OCI-LY7 (cell line): ENCODE measurements at regions not wholly inside any gene's neighbourhood (a gene's known extent, or its start where the extent isn't known, plus 50 kb on each side); places are given as distances from the start of the nearest gene placed in this dataset.
A peak's percentile ranks its signal among the peaks of the same experiment; 100 is the strongest.

Experiments used
- BruUV-seq: library from RNA; stranded (reverse); fragments of 400-500 nt; replicated peaks from 2 replicates; lab custom pipeline; 2021; lab: Mats Ljungman, UMichigan
- CTCF ChIA-PET: fragments of 300-600 bp; sonication (Branson Sonifier 250); formaldehyde crosslinking; loops from one replicate; lab custom pipeline; 2022; ENCODE audit warnings: antibody characterized with exemption; ENCODE audit not compliant: unreplicated experiment; lab: Charles Lee
- POLR2A ChIA-PET: fragments of 300-600 bp; sonication (Branson Sonifier 250); formaldehyde crosslinking; loops from one replicate; lab custom pipeline; 2022; ENCODE audit warnings: antibody characterized with exemption; lab: Charles Lee
- DNase-seq: peaks from one replicate; pipeline ENCODE4 v3.0.0-alpha.2; 2015; ENCODE audit warnings: low spot score
- H2AFZ ChIP-seq: fragments of 200-600 bp; sonication (generic), shearing (Covaris generic); 2 replicates; pipeline ENCODE4 v1.6.1; 2014; ENCODE audit warnings: mild to moderate bottlenecking, antibody characterized with exemption, low read length, moderate library complexity
- H3K27ac ChIP-seq: fragments of 200-600 bp; sonication (generic); 2 replicates; pipeline ENCODE4 v1.5.1; 2014; ENCODE audit warnings: mixed run types, low read depth, mild to moderate bottlenecking, moderate library complexity, low read length, inconsistent platforms; ENCODE audit not compliant: poor library complexity, severe bottlenecking
- H3K36me3 ChIP-seq: fragments of 200-600 bp; sonication (generic); 2 replicates; pipeline ENCODE4 v1.6.1; 2014; ENCODE audit warnings: mild to moderate bottlenecking, antibody characterized with exemption, low read length, moderate library complexity, mixed read lengths; ENCODE audit not compliant: insufficient read depth
- H3K4me1 ChIP-seq: fragments of 200-600 bp; sonication (generic); 2 replicates; pipeline ENCODE4 v1.5.1; 2014; ENCODE audit warnings: mild to moderate bottlenecking, low read length; ENCODE audit not compliant: insufficient read depth, poor library complexity, severe bottlenecking
- H3K4me2 ChIP-seq: fragments of 200-600 bp; sonication (generic); 2 replicates; pipeline ENCODE4 v1.6.1; 2014; ENCODE audit warnings: mild to moderate bottlenecking, low read length
- H3K4me3 ChIP-seq: fragments of 200-600 bp; sonication (generic); 2 replicates; pipeline ENCODE4 v1.5.1; 2014; ENCODE audit warnings: mild to moderate bottlenecking, low read depth, low read length; ENCODE audit not compliant: poor library complexity, severe bottlenecking
- H3K79me2 ChIP-seq: fragments of 200-600 bp; sonication (generic); 2 replicates; pipeline ENCODE4 v1.6.1; 2016; ENCODE audit warnings: low read depth, mild to moderate bottlenecking, low read length, moderate library complexity, mixed read lengths; ENCODE audit not compliant: insufficient read depth
- H3K9me2 ChIP-seq: fragments of 200-600 bp; sonication (generic); 2 replicates; pipeline ENCODE4 v1.6.1; 2016; ENCODE audit warnings: mild to moderate bottlenecking, low read length, mixed read lengths; ENCODE audit not compliant: insufficient read depth
- H3K9me3 ChIP-seq: fragments of 200-600 bp; sonication (generic); 2 replicates; pipeline ENCODE4 v1.6.1; 2014; ENCODE audit warnings: mild to moderate bottlenecking, mixed run types, low read length, mixed read lengths
- H4K20me1 ChIP-seq: fragments of 200-600 bp; sonication (generic); 2 replicates; pipeline ENCODE4 v1.6.1; 2014; ENCODE audit warnings: mild to moderate bottlenecking, antibody characterized with exemption, low read length, moderate library complexity, mixed read lengths; ENCODE audit not compliant: insufficient read depth
- CTCF ChIP-seq: fragments of 200-600 bp; sonication (generic); conservative IDR thresholded peaks from 2 replicates; pipeline ENCODE4 v1.5.1; 2014; ENCODE audit warnings: mild to moderate bottlenecking, antibody characterized with exemption, low read length, moderate library complexity, mixed read lengths
- EZH2phosphoT487 ChIP-seq: fragments of 200-600 bp; sonication (generic); IDR thresholded peaks from 2 replicates; pipeline ENCODE4 v1.6.1; 2018; ENCODE audit warnings: low read depth, borderline replicate concordance, mild to moderate bottlenecking, mixed run types, antibody characterized with exemption, low read length, moderate library complexity, mixed read lengths
- intact Hi-C: fragments of 100-400 bp; cut with micrococcal nuclease; formaldehyde crosslinking; loops from one replicate; pipeline ENCODE4 v1.10.0; 2022; ENCODE audit not compliant: unreplicated experiment

DNA sequence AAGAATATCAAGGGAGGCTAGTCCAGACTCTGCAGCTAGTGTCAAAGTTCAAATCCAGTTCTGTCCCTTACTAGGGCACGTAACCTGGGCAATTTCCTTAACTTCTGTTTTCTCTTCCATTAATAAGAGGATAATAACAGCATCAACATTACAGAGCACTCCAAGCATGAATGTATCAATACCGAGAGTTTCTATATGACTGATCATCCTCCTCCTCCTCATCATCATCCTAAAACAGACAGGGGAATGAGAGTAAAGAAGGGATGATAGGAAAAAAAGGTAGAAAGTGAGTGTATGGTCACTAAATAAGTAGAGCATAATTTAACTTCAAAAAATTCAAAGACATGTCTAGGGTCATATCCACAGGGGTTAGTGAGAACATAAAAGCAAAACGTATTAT lies 171.4 kb downstream of the NDUFA12 start:
- no peaks in the 10 kb centered on the region for H3K9me2 ChIP-seq
- H3K36me3 ChIP-seq, result no peaks in the 10 kb centered on the region
- H3K27ac ChIP-seq, result peak overlapping the region; percentile 97
- no peak for DNase-seq
- H3K4me3 ChIP-seq, result peak overlapping the region; percentile 48
- H3K9me3 ChIP-seq, result peaks cover 7% of the 10 kb centered on the region; the same call in 1 of the 2 replicates
- no peak for TF ChIP-seq EZH2phosphoT487
- no peak for TF ChIP-seq CTCF
- H3K79me2 ChIP-seq, result no peaks in the 10 kb centered on the region
- H3K4me1 ChIP-seq, result peaks cover 49% of the 10 kb centered on the region
- CTCF ChIA-PET, result no interaction called here
- peak overlapping the region; percentile 74 for H3K4me2 ChIP-seq
- POLR2A ChIA-PET, result interaction anchor here (0.6 to 4.1 kb wide), 4 partner anchors 10 to 33 kb away, joined by 3 to 35 read pairs (median 6); no protein-coding TSS in a partner anchor
- H4K20me1 ChIP-seq, result no peaks in the 10 kb centered on the region
- intact Hi-C loops, result no loop called here
- H2AFZ ChIP-seq, result peak overlapping the region; percentile 71; the same call in 1 of the 2 replicates
- no TSS peak for BruUV-seq

GRCh38 chr12:94831081-94831751 lies 172.3 kb downstream of the NDUFA12 start:
- Histone ChIP-seq H4K20me1 (no peaks in the 10 kb centered on the region), H3K9me2 (no peaks in the 10 kb centered on the region), H2AFZ (peak overlapping the region; percentile 71), H3K9me3 (peaks cover 7% of the 10 kb centered on the region; the same call in 1 of the 2 replicates), H3K27ac (peak overlapping the region; percentile 97), H3K36me3 (no peaks in the 10 kb centered on the region), H3K4me2 (peak overlapping the region; percentile 74), H3K4me1 (peaks cover 49% of the 10 kb centered on the region), H3K79me2 (no peaks in the 10 kb centered on the region), H3K4me3 (peak overlapping the region; percentile 48)
- intact Hi-C loops, result loop anchor here (1.0 kb wide), 3 partner anchors 14 to 62 kb away; no protein-coding TSS in a partner anchor
- BruUV-seq, result TSS peak; percentile 87
- TF ChIP-seq EZH2phosphoT487 (no peak), CTCF (no peak)
- ChIA-PET POLR2A (interaction anchor here (0.6 to 4.1 kb wide), 8 partner anchors 8 to 503 kb away, joined by 3 to 35 read pairs (median 6); no protein-coding TSS in a partner anchor), CTCF (no interaction called here)
- DNase-seq, result peak; percentile 97

GRCh38 chr12:94829552-94829951 lies 173.9 kb downstream of the NDUFA12 start:
- peaks cover 49% of the 10 kb centered on the region for H3K4me1 ChIP-seq
- H3K79me2 ChIP-seq, result no peaks in the 10 kb centered on the region
- CTCF ChIA-PET, result no interaction called here
- DNase-seq, result no peak
- TF ChIP-seq CTCF (no peak), EZH2phosphoT487 (no peak)
- H3K9me3 ChIP-seq, result peaks cover 7% of the 10 kb centered on the region; the same call in 1 of the 2 replicates
- H3K27ac ChIP-seq, result peak overlapping the region; percentile 97
- no TSS peak for BruUV-seq
- H3K36me3 ChIP-seq, result no peaks in the 10 kb centered on the region
- peak overlapping the region; percentile 71; the same call in 1 of the 2 replicates for H2AFZ ChIP-seq
- no peaks in the 10 kb centered on the region for H3K9me2 ChIP-seq
- POLR2A ChIA-PET, result interaction anchor here (0.7 to 4.1 kb wide), 8 partner anchors 9 to 109 kb away, joined by 3 to 35 read pairs (median 4); no protein-coding TSS in a partner anchor
- H3K4me3 ChIP-seq, result no peak overlapping the region
- intact Hi-C loops, result no loop called here
- no peak overlapping the region for H3K4me2 ChIP-seq
- H4K20me1 ChIP-seq, result no peaks in the 10 kb centered on the region
